NCI-H146 (cell line): ENCODE measurements at regions not wholly inside any gene's neighbourhood (a gene's known extent, or its start where the extent isn't known, plus 50 kb on each side); places are given as distances from the start of the nearest gene placed in this dataset.
"Not testable (repeated sequence)": the region's sequence is repeated elsewhere in the genome, so short reads cannot be mapped to it uniquely, and the experiment has no call there.

Experiments used
- DNase-seq: peaks from one replicate; lab custom pipeline; 2025; lab: John Stamatoyannopoulos, UW

DNA sequence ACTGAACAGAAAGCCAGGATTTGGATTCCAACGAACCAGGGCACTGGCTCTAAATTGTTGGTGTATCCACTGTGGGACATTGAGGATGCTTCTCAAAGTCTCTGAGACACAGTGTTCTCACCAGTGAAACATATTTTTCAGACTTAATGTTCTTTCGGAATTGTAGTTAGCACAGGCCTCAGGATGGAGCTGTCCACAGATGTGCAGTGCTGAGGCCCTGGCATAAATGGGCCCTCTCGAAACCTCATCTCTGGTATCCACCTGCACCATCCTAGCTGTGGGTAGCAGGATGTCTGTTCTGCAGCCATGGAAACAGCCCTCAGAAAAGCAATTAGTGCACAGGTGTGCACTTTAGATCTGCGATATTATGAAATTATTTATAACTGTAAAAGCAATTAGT is 656.8 kb downstream of the TBC1D22A start:
- DNase-seq: no peak

DNA sequence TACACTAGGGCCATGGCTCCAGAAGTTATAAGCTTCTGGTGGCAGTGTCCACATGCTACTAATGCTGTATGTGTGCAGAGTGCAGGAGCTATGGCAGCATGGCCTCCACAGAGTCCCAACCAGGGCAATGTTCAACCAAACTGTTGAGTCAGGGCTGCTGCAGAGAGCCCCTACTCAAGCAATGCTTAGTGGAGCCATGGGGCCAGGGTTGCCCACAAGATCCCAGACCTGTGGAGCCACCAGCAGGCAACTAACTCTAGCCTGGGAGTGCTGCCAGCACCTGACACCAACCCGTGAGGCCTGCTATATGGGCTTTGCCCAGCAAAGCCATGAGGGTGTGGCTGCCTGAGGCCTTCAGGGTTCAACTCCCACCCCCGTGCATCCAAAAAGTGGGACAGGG is 655.2 kb downstream of the TBC1D22A start:
- no peak for DNase-seq

DNA sequence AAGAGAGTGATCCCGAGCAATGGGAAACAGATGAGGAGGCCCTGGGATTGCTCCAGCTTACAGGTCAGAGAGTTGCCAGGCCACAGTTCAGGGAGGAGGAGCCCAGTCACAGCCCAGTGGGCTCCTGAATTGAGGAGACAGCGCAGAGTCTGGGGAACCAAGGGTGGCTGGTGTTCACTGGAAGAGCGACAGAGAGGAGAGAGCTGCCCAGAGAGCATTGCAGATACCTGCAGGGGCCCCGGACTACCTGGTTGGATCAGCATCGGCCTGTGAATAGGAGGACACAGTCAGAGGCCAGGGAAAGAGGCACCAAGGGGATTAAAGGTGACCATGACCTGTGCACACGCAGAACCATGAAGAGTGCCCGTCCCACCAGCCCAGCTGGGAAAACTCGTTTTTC is 648.6 kb downstream of the TBC1D22A start:
- no peak for DNase-seq

DNA sequence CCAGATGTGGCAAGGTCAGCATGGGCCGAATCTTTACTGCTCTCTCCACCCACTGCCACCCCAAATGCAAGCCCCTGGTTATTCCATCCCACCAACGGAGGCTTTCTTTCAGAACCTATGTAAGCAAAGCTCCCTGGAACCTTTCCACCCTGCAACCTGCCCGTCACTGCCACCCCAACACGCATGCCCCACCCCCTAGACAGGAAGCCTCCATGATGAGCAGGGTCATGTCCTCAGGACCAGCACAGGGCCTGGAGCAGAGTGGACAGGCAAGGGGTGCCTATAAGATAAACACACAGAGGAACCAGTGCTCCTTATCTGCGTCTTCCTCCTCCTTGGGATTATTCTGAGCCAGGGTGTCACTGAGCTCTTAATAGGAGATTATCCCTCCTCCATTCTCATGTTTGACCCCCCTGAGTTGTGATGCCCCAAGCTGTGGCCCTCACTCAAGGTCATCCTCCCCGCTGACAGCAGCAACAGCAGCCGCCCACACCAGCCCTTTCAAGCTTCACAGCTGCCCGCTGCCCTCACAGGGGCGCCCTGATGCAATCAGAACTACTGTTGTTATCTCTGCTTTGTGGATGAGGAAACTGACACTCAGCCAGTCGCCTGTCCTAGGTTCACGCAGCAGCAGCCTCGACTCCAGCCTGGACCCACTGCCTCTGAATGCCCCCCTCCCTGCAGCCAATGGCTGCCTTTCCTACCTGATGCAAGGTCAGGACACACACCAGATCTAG is 647.3 kb downstream of the TBC1D22A start:
- DNase-seq: no peak

DNA sequence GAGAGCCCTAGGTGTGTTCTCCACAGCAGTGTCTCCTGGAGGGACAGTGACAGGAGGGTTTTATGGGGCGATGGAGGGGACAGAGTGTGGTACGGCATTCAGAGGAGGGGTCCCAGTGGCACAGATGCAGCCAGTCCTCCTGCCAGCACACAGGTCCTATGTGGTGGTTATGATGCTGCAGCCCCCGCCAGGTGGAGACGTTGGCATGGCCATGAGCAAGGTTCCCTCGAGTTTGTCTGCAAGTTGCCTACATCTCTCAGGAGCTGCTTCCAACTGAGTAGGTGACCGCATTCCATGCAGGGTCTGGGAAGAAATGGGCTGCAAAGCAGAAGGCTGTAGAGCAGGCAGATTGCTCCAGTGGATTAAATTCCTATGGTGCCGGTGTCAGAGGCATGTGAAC is 646.0 kb downstream of the TBC1D22A start:
- no peak for DNase-seq

DNA sequence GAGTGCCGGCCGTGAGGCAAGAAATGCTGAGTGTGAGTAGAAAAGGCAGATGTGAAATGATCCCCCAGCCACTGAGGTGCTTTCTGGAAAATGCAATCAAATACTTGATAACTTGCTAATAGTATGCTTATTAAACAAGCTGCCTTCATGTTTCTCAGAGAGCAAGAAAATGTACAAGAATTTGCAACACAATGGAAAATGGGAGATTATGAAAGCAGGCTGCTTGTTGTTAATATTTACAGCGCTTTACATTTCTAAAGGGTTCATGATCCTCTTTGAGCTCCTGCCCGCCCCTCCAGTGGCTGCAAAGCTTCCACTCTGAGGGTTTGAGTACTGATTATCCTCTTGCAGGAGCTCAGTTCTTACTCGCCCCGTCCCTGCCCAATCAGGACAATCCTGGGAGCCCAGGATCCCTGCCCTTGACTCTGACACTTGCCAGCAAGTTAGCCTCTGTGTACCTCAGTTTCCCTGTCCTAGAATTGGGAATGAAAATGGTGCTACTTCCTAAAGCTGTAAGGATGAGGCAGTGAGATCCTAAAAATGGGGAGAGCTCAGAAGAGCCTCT is 645.1 kb downstream of the TBC1D22A start:
- DNase-seq: no peak

DNA sequence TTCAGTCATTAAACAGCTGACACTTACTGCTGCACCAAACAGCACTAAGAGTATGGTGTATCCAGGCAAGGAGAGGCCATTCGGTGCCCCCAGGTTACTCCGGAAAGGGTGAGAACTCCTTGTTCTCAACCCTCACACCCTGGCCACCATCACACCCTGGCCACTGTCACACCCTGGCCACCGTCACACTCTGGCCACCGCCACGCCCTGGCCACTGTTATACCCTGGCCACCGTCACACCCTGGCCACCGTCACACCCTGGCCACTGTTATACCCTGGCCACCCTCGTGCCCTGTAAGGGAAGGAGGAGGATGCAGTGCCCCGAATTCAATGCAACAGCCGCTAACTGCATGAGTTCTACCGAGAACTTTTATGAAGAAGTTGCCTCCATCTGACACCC is 644.4 kb downstream of the TBC1D22A start:
- DNase-seq: no peak

DNA sequence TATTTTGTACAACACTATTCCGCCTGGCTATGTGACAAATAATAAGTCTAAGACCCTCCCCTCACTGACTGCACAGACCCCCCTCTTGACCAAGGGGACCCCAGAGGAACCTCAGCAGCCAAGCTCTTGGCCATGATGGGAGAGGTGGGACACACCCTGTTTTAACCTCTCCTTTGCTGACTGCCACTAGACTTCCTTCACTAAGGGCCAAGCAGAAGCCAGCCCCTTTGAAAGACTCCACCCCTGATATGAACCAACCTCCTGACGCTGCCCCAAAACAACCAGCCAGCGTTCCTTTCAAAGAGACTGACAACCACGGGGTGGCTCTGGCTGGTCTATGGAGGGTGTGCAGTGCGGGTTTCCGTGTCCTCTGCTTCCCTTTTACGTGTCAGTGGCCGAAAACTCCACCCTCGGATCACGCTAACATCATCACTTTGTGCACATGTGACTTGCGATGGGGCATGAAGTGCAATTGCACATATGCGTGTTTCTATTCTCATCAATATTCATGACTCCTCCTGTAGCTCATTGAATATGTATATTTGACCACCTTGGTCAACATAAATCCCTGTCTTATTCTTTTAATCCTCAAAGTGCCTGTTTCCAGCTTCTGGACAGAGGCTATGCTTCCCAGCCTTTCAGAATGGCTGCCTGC is 643.9 kb downstream of the TBC1D22A start:
- no peak for DNase-seq

DNA sequence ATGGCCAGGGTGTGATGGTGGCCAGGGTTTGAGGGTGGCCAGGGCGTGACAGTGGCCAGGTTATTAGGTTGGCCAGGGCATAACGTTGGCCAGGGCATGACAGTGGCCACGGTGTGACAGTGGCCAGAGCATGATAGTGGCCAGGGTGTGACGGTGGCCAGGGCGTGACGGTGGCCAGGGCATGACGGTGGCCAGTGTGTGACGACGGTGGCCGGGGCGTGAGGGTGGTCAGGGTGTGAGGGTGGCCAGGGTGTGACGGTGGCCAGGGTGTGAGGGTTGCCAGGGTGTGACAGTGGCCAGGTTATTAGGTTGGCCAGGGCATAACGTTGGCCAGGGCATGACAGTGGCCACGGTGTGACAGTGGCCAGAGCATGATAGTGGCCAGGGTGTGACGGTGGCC is 642.8 kb downstream of the TBC1D22A start:
- not testable (repeated sequence) for DNase-seq

DNA sequence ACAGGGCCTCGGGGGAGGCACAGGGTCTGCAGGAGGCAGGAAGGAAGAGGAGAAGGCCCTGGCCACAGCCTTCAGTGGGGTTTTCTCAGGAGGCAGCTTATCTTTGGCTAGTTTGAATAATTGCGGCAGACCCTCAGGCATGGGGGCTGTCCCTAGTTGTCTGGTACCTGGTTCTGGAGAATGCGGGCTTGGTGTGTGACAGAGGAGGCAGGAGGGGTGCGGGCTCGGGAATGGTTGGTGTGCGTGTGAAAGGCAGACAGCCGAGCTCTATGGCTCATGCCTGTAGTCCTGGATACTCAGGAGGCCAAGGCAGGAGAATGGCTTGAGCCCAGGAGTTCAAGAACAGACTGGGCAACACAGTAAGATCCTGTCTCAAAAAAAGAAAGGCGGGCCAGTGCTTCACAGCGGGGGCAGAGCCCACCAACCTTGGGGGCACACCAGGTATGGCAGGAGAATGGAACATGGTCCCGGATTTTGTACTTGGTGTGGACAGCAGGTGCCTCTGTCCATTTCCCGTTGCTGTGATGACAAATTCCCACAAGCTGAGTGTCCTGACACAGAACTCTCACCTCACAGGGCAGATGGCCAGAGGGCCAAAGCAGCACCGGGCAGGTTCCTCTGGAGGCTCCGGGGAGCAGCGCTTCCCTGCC is 640.6 kb downstream of the TBC1D22A start:
- no peak for DNase-seq

DNA sequence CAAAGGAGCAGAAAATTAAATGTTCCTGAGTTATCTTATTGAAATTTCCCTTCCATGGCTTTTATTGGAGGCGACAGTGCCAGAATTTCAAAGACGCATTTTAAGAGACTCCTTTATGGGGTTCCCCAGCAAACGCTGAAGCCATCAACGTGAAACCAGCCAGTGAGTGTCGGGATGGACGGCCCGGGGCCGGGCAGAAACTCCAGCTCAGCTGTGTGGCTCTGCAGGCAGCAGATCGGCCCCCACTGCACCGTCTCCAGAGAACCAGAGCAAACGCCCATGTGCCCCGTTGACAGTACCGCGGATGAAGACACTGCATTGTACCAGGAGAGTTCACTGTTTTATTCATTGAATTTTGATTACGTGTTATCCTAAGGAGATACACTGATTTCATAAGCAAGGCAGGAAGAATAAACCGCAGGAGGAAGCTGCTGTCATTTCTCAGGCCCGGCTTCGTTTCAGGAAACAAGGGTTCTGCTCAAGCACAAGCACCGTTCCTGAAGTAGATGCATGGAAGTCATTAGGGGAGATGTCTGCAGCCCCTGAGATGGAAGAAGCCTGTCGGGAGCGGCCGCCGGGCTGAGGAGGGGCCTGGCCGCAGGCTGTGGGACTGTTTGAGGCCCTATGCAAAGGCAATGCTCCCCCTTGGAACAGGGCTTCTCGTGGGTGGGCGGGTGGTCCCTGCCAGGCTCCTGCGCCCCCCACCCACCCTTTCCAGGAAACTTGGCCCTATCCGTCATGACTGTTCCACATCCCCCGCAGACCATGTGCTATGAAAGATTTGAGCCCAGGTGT is 639.7 kb downstream of the TBC1D22A start:
- DNase-seq: no peak

DNA sequence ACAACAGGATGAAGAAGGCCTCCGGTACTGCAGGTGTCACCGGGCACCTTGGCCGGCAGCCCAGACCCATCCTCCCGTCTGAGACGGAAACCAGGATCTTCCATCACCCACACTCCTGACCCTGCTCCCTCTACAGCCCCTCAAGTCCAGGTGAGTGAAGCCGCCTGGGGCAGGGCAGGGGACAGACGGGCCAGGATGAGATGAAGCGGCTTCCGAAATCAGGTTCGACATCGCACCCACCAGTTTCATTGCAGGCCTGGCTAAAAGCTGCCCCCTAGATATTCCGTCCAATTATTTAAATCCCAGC is 639.1 kb downstream of the TBC1D22A start:
- no peak for DNase-seq

DNA sequence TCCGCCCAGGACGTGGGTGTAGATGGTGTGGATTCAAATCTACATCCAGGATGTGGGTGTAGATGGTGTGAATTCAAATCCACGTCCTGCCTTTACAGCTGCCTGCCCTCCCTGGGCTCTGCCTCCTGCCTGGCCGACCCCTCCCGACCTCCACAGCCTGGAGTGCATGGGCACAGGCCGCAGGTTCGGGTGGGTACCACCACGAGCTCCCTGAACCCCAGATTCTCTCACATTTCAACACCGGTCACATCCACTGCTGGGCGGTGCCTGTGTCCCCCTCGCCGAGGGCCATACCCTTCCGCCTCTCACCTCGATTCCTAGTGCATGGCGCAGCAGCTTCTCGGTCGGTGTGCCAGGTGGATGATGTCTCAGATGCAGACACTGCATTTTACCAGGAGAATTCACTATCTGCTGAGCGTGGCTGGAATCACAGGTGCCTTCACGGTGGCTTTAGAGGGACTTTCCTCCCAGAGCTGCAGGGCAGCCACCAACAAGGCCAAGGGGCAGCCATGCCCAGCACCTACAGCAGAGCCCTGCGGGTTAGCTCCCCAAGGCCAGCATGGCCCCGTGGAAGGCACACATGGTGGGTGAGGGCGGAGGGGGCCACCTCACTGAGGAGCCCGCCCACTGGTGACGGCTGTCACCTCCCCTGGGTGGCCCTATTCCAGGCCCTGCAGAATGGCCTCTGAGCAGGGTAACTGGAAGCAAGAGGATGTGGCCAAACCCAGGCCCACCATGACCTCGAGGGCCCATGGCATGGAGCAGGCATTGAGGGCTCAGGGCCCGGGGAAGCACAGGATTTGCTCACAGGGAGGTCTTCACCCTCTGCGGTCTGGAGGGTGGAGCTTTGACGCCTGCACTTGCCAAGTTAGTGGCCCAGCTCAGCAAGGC is 638.5 kb downstream of the TBC1D22A start:
- DNase-seq: no peak

DNA sequence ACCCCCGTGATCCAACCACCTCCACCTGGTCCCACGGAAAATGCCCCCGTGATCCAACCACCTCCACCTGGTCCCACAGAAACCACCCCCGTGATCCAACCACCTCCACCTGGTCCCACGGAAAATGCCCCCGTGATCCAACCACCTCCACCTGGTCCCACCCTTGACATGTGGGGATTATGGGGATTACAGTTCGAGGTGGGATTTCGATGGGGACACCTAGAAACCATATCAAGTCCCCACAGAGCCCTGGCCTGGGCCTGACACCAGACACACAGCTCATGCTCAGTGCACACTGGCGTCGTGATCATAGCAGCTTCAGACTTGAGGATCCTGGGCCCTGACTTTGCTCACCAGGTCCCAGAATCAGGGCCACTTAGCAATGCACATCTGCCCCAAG is 637.7 kb downstream of the TBC1D22A start:
- DNase-seq: not testable (repeated sequence)

DNA sequence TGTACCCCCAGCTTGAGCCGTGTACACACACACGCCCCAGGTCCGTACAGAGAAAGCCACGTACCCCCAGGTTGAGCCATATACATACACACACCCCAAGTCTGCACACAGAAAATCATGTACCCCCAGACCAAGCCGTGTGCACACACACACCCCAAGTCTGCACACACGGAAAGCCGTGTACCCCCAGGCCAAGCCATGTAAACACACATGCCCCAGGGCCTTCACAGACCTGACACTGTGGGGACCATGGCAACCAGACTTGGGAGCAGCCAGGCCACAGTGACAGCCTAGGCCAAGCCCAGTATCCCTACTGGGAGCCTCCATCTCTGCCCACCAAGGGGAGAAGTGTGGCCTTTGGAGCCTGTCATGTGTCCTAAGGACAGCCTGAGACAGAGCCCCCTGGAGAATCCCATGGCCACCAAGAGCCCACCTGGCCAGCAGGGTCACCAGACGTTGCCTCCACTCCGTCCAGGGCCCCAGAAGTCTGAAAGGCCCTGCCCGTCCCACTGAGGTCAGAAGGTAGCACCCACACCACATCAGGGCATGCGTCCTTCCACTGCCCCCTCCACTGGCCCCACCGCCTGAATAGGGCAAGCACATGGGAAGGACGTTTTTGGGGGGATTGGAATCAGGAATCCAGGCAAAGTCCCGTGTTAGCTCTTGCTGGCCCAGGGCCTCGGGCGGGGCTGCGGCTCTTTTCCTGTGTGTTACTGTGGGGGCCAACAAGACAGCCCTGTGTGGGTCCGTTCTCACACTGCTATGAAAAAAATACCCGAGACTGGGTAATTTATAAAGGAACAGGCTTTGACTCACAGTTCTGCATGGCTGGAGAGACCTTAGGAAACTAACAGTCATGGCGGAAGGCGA is 636.7 kb downstream of the TBC1D22A start:
- DNase-seq: no peak

DNA sequence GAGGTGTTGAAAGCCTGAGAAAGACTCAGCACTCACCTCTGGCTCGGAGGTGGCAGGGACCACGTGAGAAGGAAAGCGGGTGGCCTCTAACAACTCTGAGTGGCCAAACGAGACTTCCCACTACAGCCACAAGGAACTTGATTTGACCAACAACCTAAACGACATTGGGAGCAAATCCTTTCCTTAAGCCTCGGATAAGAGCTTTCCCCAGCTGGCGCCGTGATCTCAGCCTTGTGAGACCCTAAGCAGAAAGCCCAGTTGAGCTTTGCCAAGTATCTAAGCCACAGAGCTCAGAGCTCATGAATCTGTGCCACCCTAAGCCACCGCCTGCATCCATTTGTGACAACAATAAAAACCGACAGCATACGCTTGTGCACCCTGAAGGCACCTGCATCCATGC is 636.0 kb downstream of the TBC1D22A start:
- no peak for DNase-seq

DNA sequence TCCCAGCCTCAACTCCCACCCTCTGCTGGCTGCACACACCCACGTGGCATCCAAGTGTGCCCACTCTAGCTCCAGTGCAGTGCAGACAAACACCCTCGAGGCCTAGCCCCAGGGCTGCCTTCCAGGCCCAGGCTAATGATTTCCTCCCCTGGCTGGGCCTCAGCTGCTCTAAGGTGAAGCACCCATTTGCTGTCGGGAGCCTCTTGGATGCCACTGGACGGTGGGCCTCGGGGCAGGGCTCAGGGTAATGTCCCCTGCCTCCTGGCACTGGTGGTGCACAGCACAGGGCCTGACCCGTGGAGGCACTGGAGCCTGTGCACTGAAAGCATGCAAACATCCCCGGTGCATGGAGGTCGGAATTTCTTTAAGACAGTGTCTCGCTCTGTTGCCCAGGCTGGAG is 635.2 kb downstream of the TBC1D22A start:
- DNase-seq: no peak

DNA sequence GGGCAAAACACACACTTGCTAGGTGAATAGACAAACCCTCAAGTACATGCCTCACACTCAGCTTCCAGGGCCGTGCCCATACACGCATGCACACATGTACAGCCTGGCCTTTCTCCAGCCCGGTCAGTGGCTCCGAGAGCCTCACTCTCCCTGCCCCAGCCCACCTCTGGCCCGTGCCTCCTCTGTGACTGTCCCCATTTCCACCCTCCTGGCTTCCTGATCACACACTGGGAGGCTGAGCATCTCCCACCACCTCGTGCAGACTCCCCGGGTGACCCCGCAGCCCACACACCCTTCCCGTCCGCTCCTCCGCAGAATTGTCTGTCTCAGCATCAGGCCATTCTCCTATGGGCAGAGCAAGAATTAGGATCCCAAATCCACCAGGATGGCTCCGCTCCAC is 634.1 kb downstream of the TBC1D22A start:
- DNase-seq: no peak

DNA sequence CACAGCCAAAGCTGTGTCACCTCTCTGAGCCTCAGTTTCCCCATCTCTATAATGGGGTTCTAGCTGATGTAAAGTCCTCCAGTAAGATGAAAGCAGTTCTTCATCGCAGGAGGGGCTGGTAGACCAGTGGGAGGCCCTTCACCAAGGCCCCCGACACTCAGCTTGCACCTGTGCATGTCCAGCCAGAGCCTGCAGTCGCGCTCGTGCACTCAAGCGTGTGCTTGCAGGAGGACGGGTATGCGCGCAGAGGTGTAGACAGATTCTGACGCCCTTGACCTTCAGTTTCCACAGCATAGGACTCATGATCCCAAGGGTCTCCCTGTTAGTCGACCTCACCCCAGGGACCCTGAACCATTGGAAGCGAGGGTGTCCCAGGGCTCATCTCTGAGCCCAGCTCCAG is 633.7 kb downstream of the TBC1D22A start:
- no peak for DNase-seq

DNA sequence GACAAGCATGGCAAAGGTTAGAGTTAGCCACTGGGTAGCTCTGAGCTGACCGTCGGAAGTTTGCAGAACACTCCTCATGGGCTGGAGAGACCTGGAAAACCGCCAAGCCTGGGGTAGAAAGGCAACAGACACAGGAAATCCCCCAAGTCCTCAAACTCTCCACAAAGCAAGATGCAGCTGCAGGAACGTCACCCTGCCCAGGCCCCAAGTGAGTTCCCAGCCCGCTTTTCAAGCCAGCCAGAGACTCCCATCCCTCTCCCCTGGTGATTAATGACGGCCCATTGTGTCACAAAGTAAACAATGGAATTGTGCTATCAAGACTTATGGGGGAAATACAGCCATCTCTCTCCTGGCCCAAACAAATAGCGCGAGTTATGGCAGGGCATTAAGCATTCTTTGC is 633.0 kb downstream of the TBC1D22A start:
- DNase-seq: peak; percentile 17
